Forelimb muscle (tissue), 1 donor: ENCODE measurements at regions not wholly inside any gene's neighbourhood (a gene's known extent, or its start where the extent isn't known, plus 50 kb on each side); places are given as distances from the start of the nearest gene placed in this dataset.
A peak's percentile ranks its signal among the peaks of the same experiment; 100 is the strongest.

Experiments
- DNase-seq: peaks from one replicate; pipeline ENCODE4 v3.0.0-alpha.2; 2013; ENCODE audit warnings: low read depth

- no peak for DNase-seq
These were observed 288.2 kb upstream of the CHST9 start for GRCh38 chr18:27473318-27473717.

GRCh38 chr18:27467073-27467472, 282.0 kb upstream of the CHST9 start:
- no peak for DNase-seq

GRCh38 chr18:27461957-27462356, 276.8 kb upstream of the CHST9 start:
- DNase-seq, result no peak

- no peak for DNase-seq
These were observed 264.0 kb upstream of the CHST9 start for GRCh38 chr18:27449104-27449503.

GRCh38 chr18:27447930-27448329, 262.8 kb upstream of the CHST9 start:
- no peak for DNase-seq

- DNase-seq, result no peak
These were observed 262.4 kb upstream of the CHST9 start for GRCh38 chr18:27447451-27447881.

- no peak for DNase-seq
These were observed 245.5 kb upstream of the CHST9 start for GRCh38 chr18:27430595-27430994.

- no peak for DNase-seq
These were observed 243.8 kb upstream of the CHST9 start for GRCh38 chr18:27428716-27429475.

GRCh38 chr18:27428120-27428519, 243.0 kb upstream of the CHST9 start:
- no peak for DNase-seq

GRCh38 chr18:27423581-27423980, 238.5 kb upstream of the CHST9 start:
- DNase-seq, result no peak

- DNase-seq, result no peak
These were observed 234.5 kb upstream of the CHST9 start for GRCh38 chr18:27419646-27420045.

- no peak for DNase-seq
These were observed 230.4 kb upstream of the CHST9 start for GRCh38 chr18:27415495-27415894.

GRCh38 chr18:27414682-27415081, 229.6 kb upstream of the CHST9 start:
- no peak for DNase-seq

GRCh38 chr18:27413495-27414401, 228.6 kb upstream of the CHST9 start:
- DNase-seq, result peak; percentile 71

- DNase-seq, result no peak
These were observed 227.4 kb upstream of the CHST9 start for GRCh38 chr18:27412556-27412955.

- no peak for DNase-seq
These were observed 226.8 kb upstream of the CHST9 start for GRCh38 chr18:27411911-27412310.

GRCh38 chr18:27411013-27411412, 225.9 kb upstream of the CHST9 start:
- DNase-seq, result no peak

GRCh38 chr18:27404855-27405254, 219.7 kb upstream of the CHST9 start:
- DNase-seq, result no peak

- no peak for DNase-seq
These were observed 214.9 kb upstream of the CHST9 start for GRCh38 chr18:27400001-27400400.

- DNase-seq, result no peak
These were observed 210.6 kb upstream of the CHST9 start for GRCh38 chr18:27395752-27396151.

- no peak for DNase-seq
These were observed 209.6 kb upstream of the CHST9 start for GRCh38 chr18:27394687-27395086.

- peak; percentile 40 for DNase-seq
These were observed 197.6 kb upstream of the CHST9 start for GRCh38 chr18:27382567-27383216.
